ENCODE measurements at regions not wholly inside any gene's neighbourhood (a gene's known extent, or its start where the extent isn't known, plus 50 kb on each side); places are given as distances from the start of the nearest gene placed in this dataset.

DNA sequence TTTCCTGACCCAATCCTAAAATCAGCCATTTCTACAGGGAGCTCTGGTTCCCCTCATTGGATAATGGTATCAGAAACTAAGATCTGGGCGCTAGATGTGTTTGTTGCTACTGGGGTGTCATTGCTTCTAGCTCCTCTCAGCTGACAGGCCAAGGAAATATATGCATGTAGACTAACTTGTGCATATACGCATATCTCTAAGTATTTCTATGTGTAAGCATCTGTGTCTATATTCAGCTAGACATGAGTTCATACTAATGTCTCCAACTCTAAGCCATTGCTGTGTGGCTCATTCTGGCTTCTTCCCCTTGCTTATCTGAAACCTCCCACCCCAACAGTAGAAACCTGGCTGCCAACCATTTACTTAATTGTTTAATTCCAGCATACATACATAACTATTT, 130.3 kb upstream of the MAGI3 start:
- no peak overlapping the region for H3K9ac ChIP-seq
- no peaks in the 10 kb centered on the region for H3K9me3 ChIP-seq (ENCODE audit: control insufficient read depth, low read length)
- H3K79me2 ChIP-seq = no peaks in the 10 kb centered on the region
- H3K27me3 ChIP-seq (ENCODE audit: control insufficient read depth, insufficient read depth, low read length) = no peaks in the 10 kb centered on the region
- TF ChIP-seq, protein P1, sequence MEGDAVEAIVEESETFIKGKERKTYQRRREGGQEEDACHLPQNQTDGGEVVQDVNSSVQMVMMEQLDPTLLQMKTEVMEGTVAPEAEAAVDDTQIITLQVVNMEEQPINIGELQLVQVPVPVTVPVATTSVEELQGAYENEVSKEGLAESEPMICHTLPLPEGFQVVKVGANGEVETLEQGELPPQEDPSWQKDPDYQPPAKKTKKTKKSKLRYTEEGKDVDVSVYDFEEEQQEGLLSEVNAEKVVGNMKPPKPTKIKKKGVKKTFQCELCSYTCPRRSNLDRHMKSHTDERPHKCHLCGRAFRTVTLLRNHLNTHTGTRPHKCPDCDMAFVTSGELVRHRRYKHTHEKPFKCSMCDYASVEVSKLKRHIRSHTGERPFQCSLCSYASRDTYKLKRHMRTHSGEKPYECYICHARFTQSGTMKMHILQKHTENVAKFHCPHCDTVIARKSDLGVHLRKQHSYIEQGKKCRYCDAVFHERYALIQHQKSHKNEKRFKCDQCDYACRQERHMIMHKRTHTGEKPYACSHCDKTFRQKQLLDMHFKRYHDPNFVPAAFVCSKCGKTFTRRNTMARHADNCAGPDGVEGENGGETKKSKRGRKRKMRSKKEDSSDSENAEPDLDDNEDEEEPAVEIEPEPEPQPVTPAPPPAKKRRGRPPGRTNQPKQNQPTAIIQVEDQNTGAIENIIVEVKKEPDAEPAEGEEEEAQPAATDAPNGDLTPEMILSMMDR (IDR thresholded peaks at IDR 0.05) = no peak
- no peaks in the 10 kb centered on the region for H3K36me3 ChIP-seq (ENCODE audit: control insufficient read depth, insufficient read depth, low read length)
- H2AFZ ChIP-seq = no peak overlapping the region
- H3K27ac ChIP-seq = no peak overlapping the region
- no peak overlapping the region for H3K4me2 ChIP-seq (ENCODE audit: low read length)
- no peaks in the 10 kb centered on the region for H3K4me1 ChIP-seq
- H3K4me3 ChIP-seq (ENCODE audit: low read depth, low read length) = no peak overlapping the region

DNA sequence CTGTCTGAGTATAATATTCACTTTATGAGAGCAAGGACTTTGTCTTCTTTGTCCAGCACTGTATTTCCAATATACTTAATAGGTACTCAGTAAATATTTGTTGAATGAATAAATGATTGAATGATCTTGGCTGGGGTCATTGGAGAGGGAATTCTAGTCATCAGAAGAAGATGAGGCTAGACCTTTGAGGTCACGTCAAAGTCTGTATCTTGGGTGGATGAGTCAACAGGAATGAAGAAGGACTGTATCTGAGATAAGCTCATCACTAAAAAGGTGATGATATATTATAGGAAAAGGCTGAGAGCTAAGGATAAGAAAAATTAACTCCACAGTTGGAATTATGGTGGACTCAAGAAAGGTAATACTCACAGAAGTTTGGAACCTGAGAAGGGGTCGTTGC, 125.1 kb upstream of the MAGI3 start:
- Histone ChIP-seq H3K4me1 (no peaks in the 10 kb centered on the region), H3K9ac (no peak overlapping the region), H3K79me2 (no peaks in the 10 kb centered on the region), H3K27me3 (ENCODE audit: control insufficient read depth, insufficient read depth, low read length) (no peaks in the 10 kb centered on the region), H3K27ac (no peak overlapping the region), H3K9me3 (ENCODE audit: control insufficient read depth, low read length) (no peaks in the 10 kb centered on the region), H2AFZ (no peak overlapping the region), H3K4me2 (ENCODE audit: low read length) (no peak overlapping the region), H3K36me3 (ENCODE audit: control insufficient read depth, insufficient read depth, low read length) (no peaks in the 10 kb centered on the region), H3K4me3 (ENCODE audit: low read depth, low read length) (no peak overlapping the region)
- TF ChIP-seq, protein P1 (IDR thresholded peaks at IDR 0.05) = no peak

DNA sequence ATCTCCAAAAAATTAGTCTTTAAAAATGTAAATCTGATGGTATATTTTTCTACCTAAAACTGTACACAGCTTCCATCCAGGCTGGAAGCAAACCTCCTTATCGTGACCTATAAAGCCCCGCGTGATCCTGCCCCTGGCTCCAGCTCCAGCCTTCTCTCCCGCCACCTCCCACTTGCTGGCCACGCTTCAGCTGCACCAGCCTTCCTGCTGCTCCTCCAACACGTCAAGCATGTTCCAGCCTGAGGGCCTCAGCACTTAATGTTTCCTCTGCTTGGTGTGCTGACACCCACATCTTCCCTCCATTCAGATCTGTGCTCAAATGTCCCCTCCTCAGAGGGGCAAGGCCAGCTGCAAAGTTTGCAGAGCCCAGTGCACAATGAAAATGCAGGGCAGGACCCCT, 123.5 kb upstream of the MAGI3 start:
- no peak overlapping the region for H3K4me3 ChIP-seq (ENCODE audit: low read depth, low read length)
- H3K9ac ChIP-seq = no peak overlapping the region
- H3K4me1 ChIP-seq = no peaks in the 10 kb centered on the region
- no peaks in the 10 kb centered on the region for H3K79me2 ChIP-seq
- no peak overlapping the region for H2AFZ ChIP-seq
- H3K4me2 ChIP-seq (ENCODE audit: low read length) = no peak overlapping the region
- TF ChIP-seq, protein P1 (IDR thresholded peaks at IDR 0.05) = no peak
- H3K36me3 ChIP-seq (ENCODE audit: control insufficient read depth, insufficient read depth, low read length) = no peaks in the 10 kb centered on the region
- H3K27me3 ChIP-seq (ENCODE audit: control insufficient read depth, insufficient read depth, low read length) = no peaks in the 10 kb centered on the region
- H3K9me3 ChIP-seq (ENCODE audit: control insufficient read depth, low read length) = no peaks in the 10 kb centered on the region
- H3K27ac ChIP-seq = no peak overlapping the region

DNA sequence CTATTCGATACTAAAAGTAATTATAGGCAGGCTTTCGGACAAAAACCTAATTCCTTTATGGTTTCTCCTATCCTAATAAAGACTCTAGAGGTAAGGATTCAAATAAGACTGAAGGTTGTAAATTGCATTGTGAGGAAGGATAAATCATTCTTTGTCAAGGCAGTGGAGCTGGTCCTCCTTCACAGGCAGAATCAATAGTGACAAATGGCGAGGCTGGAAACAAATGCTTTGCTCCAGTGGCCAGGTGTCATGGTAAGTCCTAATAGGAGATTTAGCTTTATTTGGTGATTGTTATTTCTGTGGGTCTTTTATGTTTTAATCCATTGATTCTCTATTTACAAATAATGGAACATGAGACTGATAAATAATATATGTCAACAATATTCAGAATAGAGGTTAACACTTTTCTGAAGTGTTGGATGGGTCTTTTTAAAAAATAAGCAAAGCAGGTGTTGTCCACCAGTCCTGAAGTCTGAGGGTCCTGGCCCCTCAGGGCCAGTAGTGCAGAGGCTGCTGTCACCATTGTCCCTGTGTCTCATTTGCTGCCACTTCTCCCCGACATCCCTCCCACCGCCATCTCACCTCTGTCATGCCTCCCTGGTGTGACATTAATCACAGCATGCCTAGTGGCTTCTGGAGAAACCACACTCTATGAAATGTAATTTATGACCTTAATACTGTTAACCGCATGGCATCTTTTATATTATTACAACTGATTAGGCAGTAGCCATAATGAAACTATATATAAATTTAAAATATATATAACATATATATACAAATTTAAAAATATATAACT, 120.9 kb upstream of the MAGI3 start:
- Histone ChIP-seq H3K27me3 (ENCODE audit: control insufficient read depth, insufficient read depth, low read length) (no peaks in the 10 kb centered on the region), H3K4me1 (no peaks in the 10 kb centered on the region), H3K4me3 (ENCODE audit: low read depth, low read length) (no peak overlapping the region), H3K4me2 (ENCODE audit: low read length) (no peak overlapping the region), H3K36me3 (ENCODE audit: control insufficient read depth, insufficient read depth, low read length) (no peaks in the 10 kb centered on the region), H3K27ac (no peak overlapping the region), H3K9me3 (ENCODE audit: control insufficient read depth, low read length) (no peaks in the 10 kb centered on the region), H3K79me2 (no peaks in the 10 kb centered on the region), H2AFZ (no peak overlapping the region), H3K9ac (no peak overlapping the region)
- TF ChIP-seq, protein P1 (IDR thresholded peaks at IDR 0.05) = no peak

DNA sequence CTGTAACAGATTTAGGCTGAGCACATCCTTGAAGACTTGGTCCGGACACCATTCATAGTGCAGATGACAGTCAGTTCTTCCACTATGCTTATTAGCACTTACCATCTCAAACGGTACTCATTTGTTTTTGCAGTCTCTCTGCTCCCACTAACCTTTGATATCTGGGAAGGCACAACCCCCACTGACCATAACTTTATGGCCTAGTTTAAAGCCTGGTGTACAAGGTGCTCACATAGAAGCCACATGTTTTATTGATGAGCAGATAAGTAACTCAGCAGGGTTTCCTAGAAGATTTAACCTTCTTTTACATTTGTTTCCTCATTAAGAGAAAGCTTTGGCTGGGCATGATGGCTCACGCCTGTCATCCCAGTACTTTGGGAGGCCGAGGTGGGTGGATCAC, 119.3 kb upstream of the MAGI3 start:
- no peaks in the 10 kb centered on the region for H3K27me3 ChIP-seq (ENCODE audit: control insufficient read depth, insufficient read depth, low read length)
- no peaks in the 10 kb centered on the region for H3K9me3 ChIP-seq (ENCODE audit: control insufficient read depth, low read length)
- no peak overlapping the region for H3K27ac ChIP-seq
- H3K4me1 ChIP-seq = no peaks in the 10 kb centered on the region
- H3K9ac ChIP-seq = no peak overlapping the region
- H3K4me3 ChIP-seq (ENCODE audit: low read depth, low read length) = no peak overlapping the region
- H3K36me3 ChIP-seq (ENCODE audit: control insufficient read depth, insufficient read depth, low read length) = no peaks in the 10 kb centered on the region
- no peaks in the 10 kb centered on the region for H3K79me2 ChIP-seq
- H3K4me2 ChIP-seq (ENCODE audit: low read length) = no peak overlapping the region
- no peak overlapping the region for H2AFZ ChIP-seq
- TF ChIP-seq, protein P1 (IDR thresholded peaks at IDR 0.05) = no peak
